Colonic mucosa (tissue), 4 donors: ENCODE measurements at regions not wholly inside any gene's neighbourhood (a gene's known extent, or its start where the extent isn't known, plus 50 kb on each side); places are given as distances from the start of the nearest gene placed in this dataset.

Source experiments
- DNase-seq: peaks from one replicate; pipeline ENCODE4 v3.0.0-alpha.2; 2020
- H3K27ac ChIP-seq: fragments of 200-600 bp; one replicate; pipeline ENCODE4 v1.8.0; 2021
- H3K27me3 ChIP-seq: fragments of 200-600 bp; one replicate; pipeline ENCODE4 v1.8.0; 2021
- H3K36me3 ChIP-seq: fragments of 200-600 bp; one replicate; pipeline ENCODE4 v1.8.0; 2021
- H3K4me1 ChIP-seq: fragments of 200-600 bp; one replicate; pipeline ENCODE4 v1.8.0; 2021; ENCODE audit warnings: mild to moderate bottlenecking
- H3K4me3 ChIP-seq: fragments of 200-600 bp; one replicate; pipeline ENCODE4 v1.8.0; 2021
- H3K9ac ChIP-seq, 2 donors: one replicate each; pipeline ENCODE4 v1.7.0; 2013; ENCODE audit warnings: control low read depth in 2 of 2, low read depth in 2 of 2, low read length in 2 of 2
- H3K9me3 ChIP-seq: fragments of 200-600 bp; one replicate; pipeline ENCODE4 v1.8.0; 2021
- CTCF ChIP-seq: fragments of 200-600 bp; IDR thresholded peaks from one replicate; pipeline ENCODE4 v1.8.0; 2022; ENCODE audit warnings: antibody characterized with exemption, mild to moderate bottlenecking
- intact Hi-C: fragments of 100-400 bp; cut with DNase I; formaldehyde crosslinking; loops from one replicate; pipeline ENCODE4 v1.14.1; 2022
- donor health status: healthy.
- donor health status: DM: no; HTN: no; CAD: no.
- donor health status: DM: no; HTN: no; CAD: no.

GRCh38 chr11:80519596-80520506 is 1079.0 kb upstream of the TENM4 start:
- Histone ChIP-seq H3K36me3 (no peaks in the 10 kb centered on the region), H3K27me3 (no peaks in the 10 kb centered on the region), H3K9ac (no peak overlapping the region), H3K9me3 (no peaks in the 10 kb centered on the region), H3K4me3 (no peak overlapping the region), H3K27ac (no peak overlapping the region), H3K4me1 (peaks cover 7% of the 10 kb centered on the region)
- intact Hi-C loops: no loop called here
- no peak for TF ChIP-seq CTCF
- DNase-seq: no peak

DNA sequence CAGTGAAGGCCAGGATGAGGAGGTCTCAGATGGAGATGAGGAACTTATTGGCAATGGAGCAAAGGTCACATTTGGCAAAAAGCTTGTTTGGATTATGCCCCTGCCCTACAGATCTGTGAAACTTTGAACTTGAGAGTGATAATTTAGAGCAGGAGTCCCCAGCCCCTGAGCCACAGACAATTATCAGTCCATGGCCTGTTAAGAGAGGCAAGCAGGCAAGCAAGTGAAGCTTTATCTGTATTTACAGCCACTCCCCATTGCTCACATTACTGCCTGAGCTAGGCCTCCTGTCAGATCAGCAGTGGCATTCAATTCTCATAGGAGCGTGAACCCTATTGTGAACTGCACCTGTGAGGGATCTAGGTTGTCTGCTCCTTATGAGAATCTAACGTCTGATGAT is 1076.9 kb upstream of the TENM4 start:
- Histone ChIP-seq H3K9me3 (no peaks in the 10 kb centered on the region), H3K4me3 (no peak overlapping the region), H3K4me1 (peaks cover 7% of the 10 kb centered on the region), H3K27me3 (no peaks in the 10 kb centered on the region), H3K9ac (no peak overlapping the region), H3K36me3 (no peaks in the 10 kb centered on the region), H3K27ac (no peak overlapping the region)
- DNase-seq: no peak
- intact Hi-C loops: no loop called here
- TF ChIP-seq CTCF: no peak

GRCh38 chr11:80515097-80515496 is 1074.3 kb upstream of the TENM4 start:
- intact Hi-C loops: no loop called here
- peaks cover 6% of the 10 kb centered on the region for H3K4me1 ChIP-seq
- DNase-seq: no peak
- H3K9ac ChIP-seq: no peak overlapping the region
- no peak for TF ChIP-seq CTCF
- H3K4me3 ChIP-seq: no peak overlapping the region
- no peaks in the 10 kb centered on the region for H3K36me3 ChIP-seq
- H3K27me3 ChIP-seq: no peaks in the 10 kb centered on the region
- no peaks in the 10 kb centered on the region for H3K9me3 ChIP-seq
- no peak overlapping the region for H3K27ac ChIP-seq

DNA sequence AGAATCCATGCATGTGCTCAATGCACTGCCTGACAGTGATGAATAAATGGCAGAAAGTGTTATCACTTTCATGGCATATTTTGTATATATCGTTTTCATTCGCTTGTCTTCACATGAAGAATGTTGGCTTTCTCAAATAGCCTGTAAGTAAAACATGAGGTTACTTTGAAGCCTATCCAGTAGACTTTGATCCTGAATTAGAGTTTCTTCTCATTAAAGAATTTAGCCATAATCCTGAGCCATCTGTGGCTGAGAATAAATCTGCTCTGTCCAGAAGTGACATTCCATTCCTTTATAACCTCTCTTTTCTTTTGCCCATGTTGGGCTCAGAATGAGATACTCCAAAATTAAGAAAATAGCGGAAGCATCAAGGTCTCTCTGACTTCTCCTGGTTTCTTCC is 1071.7 kb upstream of the TENM4 start:
- no peaks in the 10 kb centered on the region for H3K4me1 ChIP-seq
- H3K4me3 ChIP-seq: no peak overlapping the region
- no peak for DNase-seq
- no peaks in the 10 kb centered on the region for H3K9me3 ChIP-seq
- no peak for TF ChIP-seq CTCF
- H3K27ac ChIP-seq: no peak overlapping the region
- no peaks in the 10 kb centered on the region for H3K36me3 ChIP-seq
- no peaks in the 10 kb centered on the region for H3K27me3 ChIP-seq
- no peak overlapping the region for H3K9ac ChIP-seq
- intact Hi-C loops: no loop called here

DNA sequence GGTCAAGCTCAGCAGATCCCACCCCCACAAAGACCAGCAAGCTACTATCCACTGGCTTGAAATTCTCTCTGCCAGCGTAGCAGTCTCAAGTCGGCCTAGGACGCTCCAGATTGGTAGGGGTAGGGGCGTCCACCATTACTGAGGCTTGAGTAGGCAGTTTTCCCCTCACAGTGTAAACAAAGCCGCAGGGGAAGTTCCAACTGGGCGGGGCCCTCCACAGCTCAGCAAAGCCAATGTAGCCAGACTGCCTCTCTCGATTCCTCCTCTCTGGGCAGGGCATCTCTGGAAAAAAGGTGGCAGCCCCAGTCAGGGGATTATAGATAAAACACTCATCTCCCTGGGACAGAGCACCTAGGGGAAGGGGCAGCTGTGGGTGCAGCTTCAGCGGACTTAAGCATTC is 1064.9 kb upstream of the TENM4 start:
- H3K27me3 ChIP-seq: no peaks in the 10 kb centered on the region
- TF ChIP-seq CTCF: no peak
- H3K27ac ChIP-seq: no peak overlapping the region
- no peak for DNase-seq
- no peaks in the 10 kb centered on the region for H3K9me3 ChIP-seq
- H3K9ac ChIP-seq: no peak overlapping the region
- H3K36me3 ChIP-seq: no peaks in the 10 kb centered on the region
- no peaks in the 10 kb centered on the region for H3K4me1 ChIP-seq
- intact Hi-C loops: no loop called here
- H3K4me3 ChIP-seq: no peak overlapping the region
